ENCODE measurements at regions not wholly inside any gene's neighbourhood (a gene's known extent, or its start where the extent isn't known, plus 50 kb on each side); places are given as distances from the start of the nearest gene placed in this dataset.

DNA sequence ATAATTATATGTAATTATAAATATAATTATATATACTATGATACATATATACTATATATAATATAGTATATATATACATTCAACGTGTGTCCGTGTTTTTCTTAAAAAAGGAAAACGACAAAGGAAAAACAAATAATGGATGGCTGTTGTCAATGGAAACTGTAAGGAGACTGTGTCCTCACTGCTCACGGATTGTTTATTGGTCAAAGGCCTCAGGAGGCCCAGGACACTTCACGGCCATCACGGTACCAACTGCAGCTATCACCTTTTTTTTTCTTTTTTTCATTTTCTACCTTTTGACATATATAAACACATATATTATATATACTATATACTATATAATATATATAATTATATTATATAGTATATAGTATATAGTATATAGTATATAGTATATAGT, 113.4 kb downstream of the SPTSSA start:
- DNase-seq (ENCODE audit: low spot score) = no peak

DNA sequence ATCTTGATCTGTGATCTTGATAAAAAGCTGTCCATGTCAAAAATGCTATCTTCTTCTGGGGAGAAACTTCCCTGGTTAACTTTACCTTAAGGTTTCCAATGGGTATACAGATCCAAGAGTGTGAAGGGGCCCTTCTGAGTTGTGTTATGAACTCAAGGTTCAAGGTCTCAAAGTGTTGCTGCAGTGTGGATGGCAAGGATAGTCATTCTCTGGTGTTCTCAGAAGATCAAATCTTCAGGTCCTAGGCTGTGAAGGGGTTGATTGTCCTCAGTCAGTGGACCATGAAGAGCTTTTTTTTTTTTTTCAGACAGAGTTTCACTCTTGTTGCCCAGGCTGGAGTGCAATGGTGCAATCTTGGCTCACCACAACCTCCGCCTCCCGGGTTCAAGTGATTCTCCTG, 114.4 kb downstream of the SPTSSA start:
- no peak for DNase-seq (ENCODE audit: low spot score)

DNA sequence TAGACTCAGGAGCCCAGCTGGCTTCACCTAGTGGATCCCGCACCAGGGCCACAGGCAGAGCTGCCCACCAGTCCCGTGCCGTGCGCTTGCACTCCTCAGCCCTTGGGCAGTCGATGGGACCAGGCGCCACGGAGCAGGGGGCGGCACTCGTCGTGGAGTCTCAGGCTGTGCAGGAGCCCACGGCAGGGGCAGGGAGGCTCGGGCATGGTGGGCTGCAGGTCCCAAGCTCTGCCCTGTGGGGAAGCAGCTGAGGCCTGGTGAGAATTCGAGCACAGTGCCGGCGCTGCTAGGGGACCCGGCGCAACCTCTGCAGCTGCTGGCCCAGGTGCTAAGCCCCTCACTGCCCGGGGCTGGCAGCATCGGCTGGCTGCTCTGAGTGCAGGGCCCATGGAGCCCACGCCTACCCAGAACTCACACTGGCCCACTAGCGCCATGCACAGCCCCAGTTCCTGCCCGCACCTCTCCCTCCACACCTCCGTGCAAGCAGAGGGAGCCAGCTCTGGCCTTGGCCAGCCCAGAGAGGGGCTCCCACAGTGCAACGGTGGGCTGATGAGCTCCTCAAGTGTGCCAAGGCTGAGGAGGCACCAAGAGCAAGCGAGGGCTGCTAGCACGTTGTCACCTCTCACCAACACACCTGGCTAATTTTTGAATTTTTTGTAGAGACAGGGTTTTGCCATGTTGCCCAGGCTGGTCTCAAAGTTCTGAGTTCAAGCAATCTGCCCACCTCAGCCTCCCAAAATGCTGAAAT, 116.1 kb downstream of the SPTSSA start:
- no peak for DNase-seq (ENCODE audit: low spot score)

DNA sequence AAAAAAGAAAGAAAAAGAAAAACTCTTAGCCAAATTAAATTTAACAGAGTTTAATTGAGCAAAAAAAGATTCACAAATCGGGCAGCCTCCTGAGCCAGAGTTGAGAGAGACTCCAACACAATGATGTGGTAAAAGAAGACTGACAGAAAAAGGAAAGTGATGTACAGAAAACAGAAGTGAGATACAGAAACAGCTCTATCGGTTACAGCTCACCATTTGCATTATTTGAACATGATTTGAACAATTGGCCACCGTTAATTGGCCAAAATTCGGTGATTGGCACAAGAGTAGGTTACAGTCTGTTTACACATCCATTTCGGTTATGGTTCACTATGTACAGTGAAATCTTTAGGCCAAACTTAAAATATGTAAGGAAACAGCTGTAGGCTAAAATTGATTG, 117.7 kb downstream of the SPTSSA start:
- no peak for DNase-seq (ENCODE audit: low spot score)

DNA sequence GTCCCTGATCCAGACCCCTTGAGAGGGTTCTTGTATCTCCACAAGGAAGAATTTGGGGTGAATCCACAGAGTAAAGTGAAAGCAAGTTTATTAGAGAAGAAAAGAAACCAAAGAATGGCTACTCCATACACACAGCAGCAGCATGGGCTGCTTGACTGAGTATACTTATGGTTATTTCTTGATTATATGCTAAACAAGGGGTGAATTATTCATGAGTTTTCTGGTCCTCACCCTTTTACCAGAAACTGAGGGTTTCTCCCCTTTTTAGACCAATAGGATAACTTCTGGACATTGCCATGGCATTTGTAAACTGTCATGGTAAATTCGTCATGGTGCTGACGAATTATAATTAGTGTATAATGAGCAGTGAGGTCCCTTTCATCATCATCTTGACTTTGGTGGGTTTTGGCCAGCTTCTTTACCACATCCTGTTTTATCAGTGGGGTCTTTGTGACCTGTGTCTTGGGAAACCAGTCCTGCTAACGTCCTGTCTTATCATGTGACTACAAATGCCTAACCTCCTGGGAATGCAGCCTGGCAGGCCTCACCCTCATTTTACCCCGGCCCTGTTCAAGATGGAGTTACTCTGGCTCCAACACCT, 121.9 kb downstream of the SPTSSA start:
- no peak for DNase-seq (ENCODE audit: low spot score)

DNA sequence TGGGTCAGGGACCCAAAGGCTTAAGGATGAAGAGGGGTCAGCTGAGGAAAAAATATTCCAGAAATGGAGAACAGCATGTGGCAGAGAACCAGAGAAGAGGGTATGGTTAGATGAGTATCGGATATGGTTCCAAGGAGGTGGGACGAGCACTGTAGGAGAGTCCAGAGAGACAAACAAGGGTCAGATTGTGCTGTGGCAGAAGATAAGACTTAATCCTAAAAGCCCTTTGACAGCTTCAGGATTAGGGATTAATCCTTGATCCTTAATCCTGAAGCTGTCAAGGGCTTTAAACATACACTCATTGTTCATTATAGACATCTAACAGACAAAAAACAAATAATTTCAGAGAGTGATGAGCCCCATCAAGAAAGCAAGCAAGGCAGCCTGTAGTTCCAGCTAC, 124.0 kb downstream of the SPTSSA start:
- no peak for DNase-seq (ENCODE audit: low spot score)

DNA sequence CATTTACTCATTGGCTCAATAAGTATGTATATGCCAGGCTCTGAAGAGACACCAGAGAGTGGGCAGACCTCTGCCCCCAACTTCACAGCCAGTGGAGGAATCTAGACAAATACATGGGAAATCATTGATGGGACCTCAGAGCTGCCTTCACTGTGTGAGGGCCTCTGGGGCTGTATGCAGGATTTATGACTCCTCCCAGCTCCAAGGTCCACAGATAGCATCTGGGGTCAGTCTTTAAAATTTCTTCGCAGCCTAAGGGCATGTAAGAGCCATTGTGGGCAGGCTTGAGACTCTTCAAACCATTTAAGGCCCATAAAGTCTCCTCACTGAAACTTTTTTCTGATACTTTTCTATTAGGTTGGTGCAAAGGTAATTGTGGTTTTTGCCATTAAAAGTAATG, 125.5 kb downstream of the SPTSSA start:
- DNase-seq (ENCODE audit: low spot score) = no peak

DNA sequence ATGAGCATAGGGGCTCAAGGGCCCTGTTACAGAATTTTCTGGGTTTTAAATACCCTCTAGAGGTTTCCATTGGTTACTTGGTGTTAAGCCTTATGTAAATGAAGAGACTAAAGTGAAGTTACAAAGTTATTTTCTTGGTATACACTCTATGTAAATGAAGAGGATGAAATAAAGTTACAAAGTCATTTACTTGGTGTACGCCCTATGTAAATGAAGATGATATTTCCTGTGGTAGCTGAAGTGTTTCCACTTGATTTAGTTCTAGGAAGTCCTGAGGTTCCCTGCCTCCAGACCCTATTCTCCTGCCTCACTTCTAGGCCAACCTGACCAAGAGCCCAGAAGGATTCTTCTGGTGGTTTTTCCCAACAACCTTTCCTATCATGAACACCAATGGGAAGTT, 126.1 kb downstream of the SPTSSA start:
- no peak for DNase-seq (ENCODE audit: low spot score)

DNA sequence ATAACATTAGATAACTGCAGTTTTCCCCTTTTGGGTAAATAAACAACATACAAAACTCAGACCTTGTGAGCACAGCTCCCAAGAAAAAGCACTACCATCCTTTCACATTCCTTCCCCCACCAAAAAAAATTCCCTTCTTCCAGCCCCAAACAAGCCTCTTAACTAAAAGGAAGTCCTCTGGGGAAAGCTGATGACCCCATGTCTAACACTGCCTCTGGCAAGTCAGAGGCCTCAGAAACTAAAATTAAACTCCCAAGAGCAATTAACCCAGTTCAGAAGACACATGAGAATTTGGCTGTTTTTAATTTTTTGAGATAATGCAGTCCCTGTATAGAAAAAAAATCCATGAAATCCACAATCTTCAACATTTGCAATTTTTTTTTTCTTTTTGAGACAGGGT, 127.7 kb downstream of the SPTSSA start:
- no peak for DNase-seq (ENCODE audit: low spot score)

DNA sequence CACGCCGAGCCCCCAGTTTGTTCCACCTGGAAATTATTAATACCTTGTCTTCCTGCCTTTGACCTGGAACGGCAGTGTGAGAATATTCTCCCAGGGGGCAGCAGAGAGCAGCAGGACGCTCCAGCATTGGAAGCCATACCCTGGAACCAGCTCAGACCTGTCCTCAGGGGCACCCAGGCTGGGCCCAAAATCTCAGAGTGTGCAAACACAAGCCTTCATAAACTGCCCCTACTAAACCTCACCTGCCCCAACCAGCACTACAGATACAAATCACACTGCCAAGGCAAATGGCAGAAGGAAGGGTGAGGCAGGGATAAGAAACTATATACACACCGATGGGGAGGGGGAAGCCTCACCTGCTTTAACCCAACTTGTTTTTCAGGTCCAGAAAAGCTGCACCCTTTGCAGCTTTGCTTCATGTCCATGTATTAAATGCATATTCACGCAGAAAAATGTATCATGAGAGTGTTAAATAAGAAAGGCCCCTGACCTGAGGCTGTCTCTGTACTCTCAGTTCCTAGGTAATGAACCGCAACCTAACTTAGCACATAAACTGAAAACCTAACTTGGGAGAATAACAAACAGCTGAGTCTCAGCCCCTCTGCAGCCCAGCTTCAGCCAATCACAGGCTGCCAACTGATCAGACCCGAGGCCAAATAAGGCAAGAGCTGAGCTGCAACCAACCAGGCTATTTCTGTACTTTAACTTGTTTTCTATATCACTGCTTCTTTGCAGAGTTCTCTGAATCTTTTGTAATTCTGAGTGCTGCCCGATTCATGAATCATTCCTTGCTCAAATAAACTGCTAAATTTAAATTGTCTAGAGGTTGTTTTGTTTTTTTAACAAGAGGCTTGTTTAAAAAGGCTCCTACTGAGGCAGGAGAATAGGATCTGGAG, 130.1 kb downstream of the SPTSSA start:
- peak; percentile 22 for DNase-seq (ENCODE audit: low spot score)

DNA sequence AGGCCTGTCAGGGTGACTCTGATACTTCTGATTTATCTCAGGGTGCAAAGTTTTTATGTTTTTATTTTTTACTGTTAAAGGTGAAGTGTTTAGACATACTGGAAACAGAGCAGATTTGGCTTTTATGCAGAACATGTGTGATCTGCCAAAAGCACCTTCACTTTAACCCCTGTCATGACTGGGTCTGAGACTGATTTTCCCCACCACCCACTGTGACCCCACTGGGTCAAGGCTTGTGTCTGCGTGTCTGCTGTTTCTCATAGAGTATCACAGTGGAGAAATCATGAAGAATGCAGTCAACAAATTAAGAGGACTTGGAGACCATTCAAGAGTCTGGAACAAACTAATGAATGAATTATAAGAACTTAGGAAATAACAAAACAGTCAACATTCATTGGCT, 131.2 kb downstream of the SPTSSA start:
- no peak for DNase-seq (ENCODE audit: low spot score)

DNA sequence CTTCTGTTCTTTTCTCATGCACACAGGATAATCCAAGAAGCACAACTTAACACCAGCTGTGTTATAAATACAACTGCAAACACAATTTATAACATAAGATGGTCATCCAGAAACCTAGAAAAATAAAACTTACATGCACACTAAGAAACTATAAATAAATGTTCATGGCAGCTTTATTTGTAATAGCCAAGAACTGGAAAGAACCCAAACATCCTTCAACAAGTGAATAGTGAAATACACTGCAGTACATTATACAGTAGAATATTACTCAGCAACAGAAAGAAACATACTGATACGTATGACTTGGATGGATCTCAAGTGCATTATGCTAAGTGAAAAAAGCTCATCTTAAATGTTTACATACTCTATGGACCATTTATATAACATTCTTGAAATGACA, 132.7 kb downstream of the SPTSSA start:
- no peak for DNase-seq (ENCODE audit: low spot score)

DNA sequence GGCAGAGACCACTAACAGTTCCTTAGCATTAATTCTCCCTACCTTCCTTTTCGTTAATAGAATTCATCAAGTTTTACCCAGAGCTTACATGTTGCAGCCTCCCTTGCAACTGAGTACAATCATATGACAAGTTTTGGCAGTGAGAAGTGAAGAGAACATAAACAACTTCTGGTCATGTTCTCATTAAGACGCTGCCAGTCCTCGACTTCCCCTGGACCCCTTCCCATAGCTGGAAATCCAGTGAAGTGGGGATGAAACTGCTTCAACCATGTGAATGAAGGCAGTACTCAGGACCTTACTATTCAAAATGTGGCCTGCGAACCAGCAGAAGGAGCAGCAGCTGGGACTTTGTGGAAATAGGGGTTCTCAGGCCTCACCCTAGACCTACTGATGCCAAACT, 133.9 kb downstream of the SPTSSA start:
- no peak for DNase-seq (ENCODE audit: low spot score)

DNA sequence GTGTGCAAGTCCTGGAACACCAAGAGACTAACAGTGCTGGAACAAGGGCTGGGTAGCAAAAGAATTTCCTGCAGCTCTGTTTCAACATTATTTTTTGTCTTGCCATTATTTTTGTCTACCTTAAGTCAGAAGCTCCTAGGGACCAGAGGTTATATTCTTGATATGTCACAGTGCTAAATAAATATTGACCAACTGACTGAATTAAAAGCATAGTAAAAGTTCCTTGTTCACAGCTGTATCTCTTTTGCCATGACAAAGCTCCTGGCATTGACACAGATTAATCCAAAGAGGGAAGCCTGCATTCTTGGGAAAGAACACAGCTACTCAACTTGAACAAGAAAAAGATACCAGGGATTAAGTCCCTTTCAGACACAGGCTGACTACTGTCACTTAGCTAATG, 136.5 kb downstream of the SPTSSA start:
- no peak for DNase-seq (ENCODE audit: low spot score)

DNA sequence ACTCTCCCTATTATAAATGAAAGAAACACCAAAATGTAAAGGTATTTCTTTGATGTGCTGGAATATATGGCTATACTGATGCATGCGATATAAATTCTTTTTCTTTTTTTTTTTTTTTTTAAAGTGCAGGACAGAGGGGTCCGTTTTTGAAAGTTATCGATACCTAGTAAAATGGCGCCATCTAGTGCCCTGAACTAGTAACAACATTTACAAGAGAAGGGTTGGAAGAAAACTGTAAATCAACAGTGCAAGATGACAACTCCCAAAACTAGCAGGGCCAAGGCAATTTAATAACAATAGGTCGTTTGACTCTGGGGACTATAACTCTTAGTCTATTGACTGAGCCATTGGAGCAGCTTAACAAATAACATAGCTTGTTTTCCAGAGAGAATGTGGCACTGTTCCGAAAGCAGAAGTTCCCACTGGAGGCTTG, 137.7 kb downstream of the SPTSSA start:
- no peak for DNase-seq (ENCODE audit: low spot score)

DNA sequence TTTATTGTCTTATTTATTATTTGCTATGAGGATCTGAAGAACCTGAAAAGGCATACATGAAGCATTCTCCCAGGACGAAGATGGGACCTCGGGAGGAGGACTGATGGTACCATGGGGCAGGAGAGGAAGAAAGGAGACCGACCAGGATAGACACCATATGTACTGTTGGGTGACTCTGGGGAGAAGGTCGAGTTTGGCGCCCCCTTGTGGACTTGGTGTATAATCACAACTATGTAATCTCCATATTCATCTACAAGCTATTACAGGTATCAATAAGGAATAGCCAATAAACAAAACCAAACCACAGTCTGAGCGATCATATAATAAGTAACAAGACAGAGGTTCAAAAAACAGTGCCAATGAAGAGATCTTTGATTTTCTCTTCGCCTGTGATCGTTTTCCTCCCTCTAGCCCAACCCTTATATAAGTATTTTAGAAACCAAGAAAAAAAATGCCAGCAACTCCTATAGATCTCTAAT, 139.1 kb downstream of the SPTSSA start:
- DNase-seq (ENCODE audit: low spot score) = peak; percentile 38

DNA sequence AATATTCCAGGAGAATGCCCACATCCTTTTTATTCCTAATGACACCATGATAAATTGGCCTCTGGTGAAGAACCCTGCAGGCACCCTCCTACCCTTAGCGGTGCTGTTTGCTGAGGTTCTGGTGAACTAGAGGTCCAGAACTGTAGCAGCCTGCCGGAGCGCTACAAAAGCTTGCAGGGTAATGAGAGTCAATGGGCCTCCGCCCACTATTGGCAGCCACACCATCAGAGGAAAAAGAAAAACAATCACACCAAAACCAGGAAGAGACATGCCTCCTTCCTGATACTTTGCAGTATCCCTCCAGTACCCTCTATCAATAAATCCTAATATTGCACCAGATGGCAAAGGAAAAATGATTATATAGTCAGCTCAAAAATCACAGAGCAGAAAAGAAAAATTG, 142.9 kb downstream of the SPTSSA start:
- DNase-seq (ENCODE audit: low spot score) = no peak

DNA sequence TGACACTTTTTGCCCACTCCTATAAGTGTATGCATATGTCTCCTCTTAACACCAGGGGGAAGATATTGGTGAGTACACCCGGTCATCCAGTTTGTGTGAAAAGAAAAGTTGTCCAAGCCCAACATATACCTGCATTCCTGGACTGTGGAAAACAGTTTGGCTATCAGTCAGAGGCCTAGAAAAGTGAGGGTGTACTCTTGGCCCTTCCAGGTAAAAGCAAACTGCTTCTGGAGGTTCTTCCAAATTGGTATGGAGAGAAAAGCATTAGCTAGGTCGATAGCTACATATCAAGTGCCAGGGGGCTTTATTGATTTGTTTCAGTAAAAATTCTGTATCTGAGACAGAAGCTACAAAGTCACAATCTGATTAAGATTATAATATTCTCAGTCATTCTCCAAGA, 144.0 kb downstream of the SPTSSA start:
- no peak for DNase-seq (ENCODE audit: low spot score)

DNA sequence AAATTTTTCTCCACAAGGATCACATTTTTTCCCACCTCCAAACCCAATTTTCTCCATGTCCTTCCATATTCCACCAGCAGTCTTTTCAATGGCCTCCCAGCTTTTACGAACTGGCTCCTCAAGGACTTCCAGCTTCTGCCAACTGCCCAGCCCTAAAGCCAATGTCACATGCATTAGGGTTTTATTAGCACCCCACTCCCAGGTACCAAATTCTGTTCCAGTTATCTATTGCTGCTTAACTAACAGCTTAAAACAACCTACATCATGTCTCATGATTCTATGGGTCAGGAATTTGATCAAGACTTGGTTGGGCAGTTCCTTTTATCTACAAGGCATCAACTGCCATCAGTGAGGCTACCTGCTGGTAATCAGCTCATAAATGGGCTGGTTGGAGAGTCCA, 151.3 kb downstream of the SPTSSA start:
- DNase-seq (ENCODE audit: low spot score) = no peak

DNA sequence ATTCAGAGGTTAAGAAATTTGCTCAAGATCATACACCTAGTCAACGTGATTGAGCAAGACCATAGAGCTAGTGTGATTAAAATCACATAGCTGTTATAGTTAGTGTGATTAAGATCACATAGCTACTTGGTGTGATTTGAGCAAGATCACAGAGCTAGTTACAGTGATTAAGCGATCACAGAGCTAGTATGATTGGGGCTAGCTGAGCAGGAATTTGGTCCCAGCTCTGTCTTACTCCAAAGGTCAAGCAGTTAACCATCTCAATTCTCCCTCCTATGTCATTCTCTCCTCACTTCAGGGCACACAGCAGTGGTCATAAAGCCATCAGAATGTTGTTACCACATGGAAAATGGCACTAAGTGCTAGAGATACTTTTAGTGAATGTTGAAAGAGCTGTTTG, 158.2 kb downstream of the SPTSSA start:
- DNase-seq (ENCODE audit: low spot score) = no peak

DNA sequence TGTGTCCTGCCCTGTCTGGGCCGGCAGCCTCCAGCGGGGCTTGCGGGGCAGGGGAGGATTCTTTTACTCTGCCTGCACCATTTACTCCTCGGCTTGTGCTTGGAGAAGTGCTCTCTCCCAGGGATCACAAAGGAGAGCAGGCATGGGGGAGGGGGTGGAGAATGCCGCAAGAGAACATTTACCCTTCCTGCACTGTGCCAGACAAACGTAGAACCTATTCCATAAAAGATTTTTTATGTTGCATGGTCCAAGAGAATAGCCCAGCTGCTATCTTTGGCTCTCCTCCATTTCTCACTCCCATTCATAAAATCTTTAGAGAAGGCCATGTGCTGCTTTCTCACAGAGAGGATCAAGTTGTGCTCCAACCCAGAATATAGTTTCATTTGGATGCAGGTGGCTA, 159.4 kb downstream of the SPTSSA start:
- DNase-seq (ENCODE audit: low spot score) = no peak

DNA sequence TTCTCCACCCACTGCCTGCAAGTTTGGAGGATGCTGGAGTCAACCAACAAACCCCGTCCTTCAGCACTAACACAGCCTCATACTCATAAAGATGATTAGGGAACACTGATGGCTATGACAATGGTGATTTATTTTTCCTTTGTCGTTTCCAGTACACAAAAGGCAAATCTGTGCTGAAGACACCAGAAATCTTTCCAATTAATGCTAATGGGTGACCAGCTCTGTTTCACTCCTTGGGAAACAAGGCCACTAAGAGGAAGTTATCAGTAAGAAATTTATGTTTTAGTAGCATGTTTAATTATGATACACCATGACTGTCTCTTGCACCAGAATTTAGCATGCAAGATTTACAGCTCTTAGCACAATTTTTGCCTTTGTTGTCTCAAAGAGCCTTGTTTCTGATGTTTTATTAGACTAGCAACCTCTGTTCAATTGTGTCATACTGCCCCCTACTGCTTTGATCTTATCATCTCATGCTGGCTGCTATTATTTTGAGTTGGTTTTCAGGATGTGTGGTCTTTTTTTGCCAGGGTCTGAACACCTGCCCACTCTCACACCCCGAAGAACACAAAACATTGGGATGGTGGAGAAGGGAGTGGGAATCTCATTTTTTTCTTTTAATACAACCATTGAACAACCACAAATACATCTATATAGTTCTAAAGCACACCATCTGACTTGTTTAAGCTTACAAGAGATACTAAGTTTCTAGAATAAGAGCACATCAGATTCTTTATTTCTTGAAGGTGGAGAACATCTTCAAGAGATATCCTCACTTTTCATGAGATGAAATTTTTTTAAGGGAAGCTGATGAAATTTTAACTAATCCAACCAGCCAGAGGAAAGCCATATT, 160.9 kb downstream of the SPTSSA start:
- DNase-seq (ENCODE audit: low spot score) = peak; percentile 22
